ENCODE measurements at regions not wholly inside any gene's neighbourhood (a gene's known extent, or its start where the extent isn't known, plus 50 kb on each side); places are given as distances from the start of the nearest gene placed in this dataset.
A peak's percentile ranks its signal among the peaks of the same experiment; 100 is the strongest.
"Not testable (repeated sequence)": the region's sequence is repeated elsewhere in the genome, so short reads cannot be mapped to it uniquely, and the experiment has no call there.

- DNase-seq = no peak
Observed at GRCh38 chr1:102498929-102499328, 502.2 kb upstream of the OLFM3 start.

GRCh38 chr1:102497810-102498209, 501.1 kb upstream of the OLFM3 start:
- DNase-seq = not testable (repeated sequence)

GRCh38 chr1:102472520-102472919, 475.8 kb upstream of the OLFM3 start:
- DNase-seq = no peak

- no peak for DNase-seq
Observed at GRCh38 chr1:102470767-102471166, 474.0 kb upstream of the OLFM3 start.

GRCh38 chr1:102466487-102466886, 469.8 kb upstream of the OLFM3 start:
- no peak for DNase-seq

GRCh38 chr1:102463328-102463727, 466.6 kb upstream of the OLFM3 start:
- DNase-seq = no peak

- not testable (repeated sequence) for DNase-seq
Observed at GRCh38 chr1:102442317-102442716, 445.6 kb upstream of the OLFM3 start.

GRCh38 chr1:102435483-102435882, 438.8 kb upstream of the OLFM3 start:
- DNase-seq = no peak

- DNase-seq = peak; percentile 12
Observed at GRCh38 chr1:102434421-102434820, 437.7 kb upstream of the OLFM3 start.

- DNase-seq = no peak
Observed at GRCh38 chr1:102431253-102431652, 434.5 kb upstream of the OLFM3 start.

GRCh38 chr1:102420034-102420433, 423.3 kb upstream of the OLFM3 start:
- DNase-seq = no peak
